ENCODE measurements at regions not wholly inside any gene's neighbourhood (a gene's known extent, or its start where the extent isn't known, plus 50 kb on each side); places are given as distances from the start of the nearest gene placed in this dataset.

DNA sequence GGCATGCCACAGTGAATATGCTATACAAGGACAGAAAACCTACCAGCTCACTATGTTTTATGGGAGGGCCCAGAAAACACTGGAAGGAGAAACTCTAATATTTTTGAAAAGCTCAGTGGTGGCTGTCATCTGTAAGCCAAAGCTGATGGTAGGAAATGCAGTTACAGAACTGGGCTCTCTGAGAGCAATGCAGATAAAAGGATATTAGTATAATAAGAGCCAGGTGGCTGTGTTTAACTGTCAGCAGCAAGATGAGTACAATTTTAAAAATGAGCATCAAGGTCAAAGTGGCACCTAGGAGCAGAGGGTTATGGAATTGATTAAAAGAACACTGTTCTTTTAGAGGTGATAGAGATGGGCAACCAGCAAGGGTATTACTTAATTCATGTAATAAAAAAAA, 345.0 kb downstream of the NDFIP2 start:
- intact Hi-C loops (cut with DNase I) = no loop called here
- Histone ChIP-seq H3K4me3 (no peak overlapping the region), H3K4me1 (no peaks in the 10 kb centered on the region), H3K27ac (no peak overlapping the region), H3K27me3 (no peaks in the 10 kb centered on the region), H3K36me3 (replicated peaks in 1 of 2; ENCODE audit: insufficient read depth in 1 of 2, low read depth in 2 of 2) (no peaks in the 10 kb centered on the region), H3K9me3 (no peaks in the 10 kb centered on the region)
- DNase-seq = no peak
- TF ChIP-seq, protein P1, sequence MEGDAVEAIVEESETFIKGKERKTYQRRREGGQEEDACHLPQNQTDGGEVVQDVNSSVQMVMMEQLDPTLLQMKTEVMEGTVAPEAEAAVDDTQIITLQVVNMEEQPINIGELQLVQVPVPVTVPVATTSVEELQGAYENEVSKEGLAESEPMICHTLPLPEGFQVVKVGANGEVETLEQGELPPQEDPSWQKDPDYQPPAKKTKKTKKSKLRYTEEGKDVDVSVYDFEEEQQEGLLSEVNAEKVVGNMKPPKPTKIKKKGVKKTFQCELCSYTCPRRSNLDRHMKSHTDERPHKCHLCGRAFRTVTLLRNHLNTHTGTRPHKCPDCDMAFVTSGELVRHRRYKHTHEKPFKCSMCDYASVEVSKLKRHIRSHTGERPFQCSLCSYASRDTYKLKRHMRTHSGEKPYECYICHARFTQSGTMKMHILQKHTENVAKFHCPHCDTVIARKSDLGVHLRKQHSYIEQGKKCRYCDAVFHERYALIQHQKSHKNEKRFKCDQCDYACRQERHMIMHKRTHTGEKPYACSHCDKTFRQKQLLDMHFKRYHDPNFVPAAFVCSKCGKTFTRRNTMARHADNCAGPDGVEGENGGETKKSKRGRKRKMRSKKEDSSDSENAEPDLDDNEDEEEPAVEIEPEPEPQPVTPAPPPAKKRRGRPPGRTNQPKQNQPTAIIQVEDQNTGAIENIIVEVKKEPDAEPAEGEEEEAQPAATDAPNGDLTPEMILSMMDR (IDR thresholded peaks at IDR 0.05) = no peak
- no peak for ATAC-seq

DNA sequence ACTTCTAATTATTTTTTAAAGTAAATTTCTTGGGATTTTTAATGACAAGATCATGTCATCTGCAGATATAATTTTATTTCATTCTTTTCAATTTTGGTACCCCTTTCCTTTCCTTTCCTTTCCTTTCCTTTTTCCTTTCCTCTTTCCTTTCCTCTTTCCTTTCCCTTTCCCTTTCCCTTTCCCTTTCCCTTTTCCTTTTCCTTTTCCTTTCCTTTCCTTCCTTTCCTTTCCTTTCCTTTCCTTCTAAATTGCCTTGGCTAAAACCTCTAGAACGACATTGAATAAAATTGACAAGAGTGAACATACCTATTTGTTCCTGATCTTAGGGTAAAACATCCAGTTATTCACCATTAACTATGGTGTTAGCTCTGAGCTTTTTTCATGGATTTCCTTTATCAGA, 334.1 kb downstream of the NDFIP2 start:
- no peaks in the 10 kb centered on the region for H3K27me3 ChIP-seq
- no peak overlapping the region for H3K27ac ChIP-seq
- no peaks in the 10 kb centered on the region for H3K36me3 ChIP-seq (replicated peaks in 1 of 2; ENCODE audit: insufficient read depth in 1 of 2, low read depth in 2 of 2)
- WGBS, 2 donors = 81 to 87% methylated on average over 1 of the region's 1 CpG
- ATAC-seq = no peak
- intact Hi-C loops (cut with DNase I) = no loop called here
- no peaks in the 10 kb centered on the region for H3K4me1 ChIP-seq
- TF ChIP-seq POLR2A (IDR thresholded peaks at IDR 0.05) = no peak
- TF ChIP-seq, protein P1 (IDR thresholded peaks at IDR 0.05) = no peak
- H3K9me3 ChIP-seq = no peaks in the 10 kb centered on the region
- DNase-seq = no peak
- H3K4me3 ChIP-seq = no peak overlapping the region

DNA sequence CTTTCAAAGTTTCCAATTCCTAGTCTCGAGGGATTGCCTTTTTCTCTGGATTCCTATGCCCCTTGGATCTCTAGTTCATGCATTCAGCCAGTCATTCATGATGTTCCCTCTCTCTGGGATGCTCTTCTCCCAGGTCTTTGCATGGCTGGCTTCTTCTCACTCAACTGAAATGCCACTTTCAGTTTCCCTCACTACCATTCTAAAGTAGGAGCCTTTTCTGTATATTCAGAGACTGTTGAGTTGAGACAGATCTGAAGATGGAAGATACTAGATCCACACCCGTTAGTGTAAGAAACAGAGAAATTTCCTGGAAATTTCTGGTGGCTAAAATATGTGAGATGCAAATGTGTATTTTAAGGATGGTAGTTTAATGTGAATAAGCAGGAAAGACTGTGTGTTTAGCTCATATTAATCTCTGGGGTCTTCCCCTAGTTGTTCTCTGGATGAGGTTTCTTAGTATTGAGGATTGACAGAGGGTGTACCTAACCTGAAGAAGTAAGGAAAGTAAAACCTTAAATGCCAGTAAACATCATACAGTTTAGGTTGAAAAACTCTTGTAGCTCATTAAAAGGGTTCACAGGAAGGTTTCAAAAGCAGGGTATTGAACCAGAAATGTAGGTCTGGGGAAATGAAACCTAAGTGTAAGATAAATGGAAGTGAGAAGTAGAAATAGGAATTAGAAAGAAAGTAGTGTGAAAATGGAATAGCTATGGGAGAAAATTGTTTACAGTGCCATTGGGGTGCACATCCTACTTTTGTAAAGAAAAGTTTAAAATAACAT, 331.3 kb downstream of the NDFIP2 start:
- Histone ChIP-seq H3K4me1 (no peaks in the 10 kb centered on the region), H3K27ac (no peak overlapping the region), H3K4me3 (no peak overlapping the region), H3K9me3 (no peaks in the 10 kb centered on the region), H3K36me3 (replicated peaks in 1 of 2; ENCODE audit: insufficient read depth in 1 of 2, low read depth in 2 of 2) (no peaks in the 10 kb centered on the region), H3K27me3 (no peaks in the 10 kb centered on the region)
- 58 to 66% methylated on average over 2 of the region's 2 CpGs for WGBS, 2 donors
- intact Hi-C loops (cut with DNase I) = no loop called here
- DNase-seq (no peak), ATAC-seq (no peak)
- TF ChIP-seq, protein P1 (IDR thresholded peaks at IDR 0.05) = no peak
- TF ChIP-seq POLR2A (IDR thresholded peaks at IDR 0.05) = no peak

DNA sequence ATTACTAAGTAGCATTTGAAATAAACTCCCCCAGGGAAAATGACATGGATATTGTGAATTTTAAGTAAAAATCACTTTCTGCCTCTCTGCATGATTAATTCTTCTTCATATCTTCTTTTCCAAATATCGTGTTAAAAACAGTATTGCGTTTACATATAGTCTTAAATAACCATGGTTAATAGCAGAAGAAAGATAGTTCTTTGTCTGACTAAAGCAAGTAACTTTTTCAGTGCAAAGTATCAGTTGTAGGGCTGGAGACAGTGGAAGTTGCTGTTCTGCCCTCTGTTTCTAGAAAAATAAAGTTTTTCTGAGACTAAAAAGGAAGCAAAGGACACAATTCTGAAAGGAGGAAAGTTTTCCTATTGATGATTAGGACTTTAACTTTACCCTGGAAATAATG, 330.2 kb downstream of the NDFIP2 start:
- intact Hi-C loops (cut with DNase I) = no loop called here
- ATAC-seq (no peak), DNase-seq (no peak)
- H3K36me3 ChIP-seq (replicated peaks in 1 of 2; ENCODE audit: insufficient read depth in 1 of 2, low read depth in 2 of 2) = no peaks in the 10 kb centered on the region
- no peak overlapping the region for H3K4me3 ChIP-seq
- H3K27ac ChIP-seq = no peak overlapping the region
- TF ChIP-seq, protein P1 (IDR thresholded peaks at IDR 0.05) = no peak
- TF ChIP-seq POLR2A (IDR thresholded peaks at IDR 0.05) = no peak
- no peaks in the 10 kb centered on the region for H3K9me3 ChIP-seq
- H3K4me1 ChIP-seq = no peaks in the 10 kb centered on the region
- no peaks in the 10 kb centered on the region for H3K27me3 ChIP-seq
- 30 to 34% methylated on average over 2 of the region's 2 CpGs for WGBS, 2 donors

DNA sequence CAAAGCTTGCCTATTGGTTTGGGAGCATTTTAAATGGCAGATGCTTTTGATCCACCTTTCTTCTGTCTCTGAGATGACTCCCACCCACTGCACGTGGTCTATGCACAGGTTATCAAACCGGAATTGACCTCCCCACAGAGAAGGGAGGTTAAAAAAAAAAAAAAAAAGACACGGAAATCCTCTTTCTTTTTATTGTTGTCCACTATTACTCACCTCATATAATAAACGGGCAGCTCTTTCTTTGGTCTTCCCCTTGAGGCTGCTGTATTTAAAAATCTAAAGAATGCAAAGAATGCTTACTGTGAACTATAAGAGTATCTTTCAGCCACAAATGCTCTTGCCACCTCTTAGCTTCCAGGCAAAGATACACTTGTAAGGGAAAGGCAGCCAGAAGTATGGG, 329.7 kb downstream of the NDFIP2 start:
- no peak for DNase-seq
- Histone ChIP-seq H3K27me3 (no peaks in the 10 kb centered on the region), H3K9me3 (no peaks in the 10 kb centered on the region), H3K4me3 (no peak overlapping the region), H3K36me3 (replicated peaks in 1 of 2; ENCODE audit: insufficient read depth in 1 of 2, low read depth in 2 of 2) (no peaks in the 10 kb centered on the region), H3K4me1 (no peaks in the 10 kb centered on the region), H3K27ac (no peak overlapping the region)
- no peak for TF ChIP-seq POLR2A (IDR thresholded peaks at IDR 0.05)
- TF ChIP-seq, protein P1 (IDR thresholded peaks at IDR 0.05) = no peak
- intact Hi-C loops (cut with DNase I) = no loop called here
- ATAC-seq = no peak
- WGBS, 2 donors = 17 to 21% methylated on average over 4 of the region's 4 CpGs
